ENCODE measurements at regions not wholly inside any gene's neighbourhood (a gene's known extent, or its start where the extent isn't known, plus 50 kb on each side); places are given as distances from the start of the nearest gene placed in this dataset.

DNA sequence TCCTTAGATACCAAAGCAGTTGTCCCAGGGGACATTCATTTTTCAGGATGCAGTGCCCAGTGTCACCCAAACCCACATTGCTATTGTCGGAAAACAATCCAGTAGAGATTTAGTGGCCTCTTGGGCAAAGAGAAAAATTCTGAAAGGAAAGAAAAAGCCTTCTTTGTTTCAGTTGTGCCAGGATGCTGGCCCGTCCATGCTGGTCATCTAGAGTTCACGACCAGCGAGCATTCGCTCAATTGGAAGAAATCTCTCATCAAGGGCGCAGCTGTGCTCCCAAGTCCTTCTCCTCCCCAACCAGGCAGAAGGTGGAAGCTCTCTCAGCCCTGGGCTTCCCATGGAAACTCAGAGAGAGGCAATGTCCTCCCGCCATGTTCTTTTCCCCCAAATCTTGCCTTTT is 123.7 kb downstream of the MTHFS start:
- Histone ChIP-seq H3K9me3 (ENCODE audit: control insufficient read depth in 4 of 4, low read length in 3 of 4) (no peaks in the 10 kb centered on the region), H3K27me3 (ENCODE audit: control insufficient read depth in 4 of 4, insufficient read depth in 4 of 4, low read length in 3 of 4) (no peaks in the 10 kb centered on the region), H3K4me3 (ENCODE audit: low read depth in 1 of 3, low read length in 3 of 3) (no peak overlapping the region), H3K9ac (ENCODE audit: low read depth in 1 of 2, low read length in 2 of 2) (no peak overlapping the region), H3K27ac (ENCODE audit: low read depth in 1 of 2, low read length in 2 of 2) (no peak overlapping the region), H3K4me1 (ENCODE audit: control insufficient read depth in 4 of 4, insufficient read depth in 4 of 4, low read length in 3 of 4) (peaks cover 0 to 2% (median 0%) of the 10 kb centered on the region in 4 donors), H3K36me3 (ENCODE audit: control insufficient read depth in 4 of 4, insufficient read depth in 3 of 4, low read depth in 1 of 4, low read length in 3 of 4) (no peaks in the 10 kb centered on the region)
- 97% methylated on average over 7 of the region's 7 CpGs for WGBS
- no peak for TF ChIP-seq MAX (IDR thresholded peaks at IDR 0.05)
- TF ChIP-seq, protein P1, sequence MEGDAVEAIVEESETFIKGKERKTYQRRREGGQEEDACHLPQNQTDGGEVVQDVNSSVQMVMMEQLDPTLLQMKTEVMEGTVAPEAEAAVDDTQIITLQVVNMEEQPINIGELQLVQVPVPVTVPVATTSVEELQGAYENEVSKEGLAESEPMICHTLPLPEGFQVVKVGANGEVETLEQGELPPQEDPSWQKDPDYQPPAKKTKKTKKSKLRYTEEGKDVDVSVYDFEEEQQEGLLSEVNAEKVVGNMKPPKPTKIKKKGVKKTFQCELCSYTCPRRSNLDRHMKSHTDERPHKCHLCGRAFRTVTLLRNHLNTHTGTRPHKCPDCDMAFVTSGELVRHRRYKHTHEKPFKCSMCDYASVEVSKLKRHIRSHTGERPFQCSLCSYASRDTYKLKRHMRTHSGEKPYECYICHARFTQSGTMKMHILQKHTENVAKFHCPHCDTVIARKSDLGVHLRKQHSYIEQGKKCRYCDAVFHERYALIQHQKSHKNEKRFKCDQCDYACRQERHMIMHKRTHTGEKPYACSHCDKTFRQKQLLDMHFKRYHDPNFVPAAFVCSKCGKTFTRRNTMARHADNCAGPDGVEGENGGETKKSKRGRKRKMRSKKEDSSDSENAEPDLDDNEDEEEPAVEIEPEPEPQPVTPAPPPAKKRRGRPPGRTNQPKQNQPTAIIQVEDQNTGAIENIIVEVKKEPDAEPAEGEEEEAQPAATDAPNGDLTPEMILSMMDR (IDR thresholded peaks at IDR 0.05; ENCODE audit: low read depth, low read length, missing input control): no peak
- TF ChIP-seq TAF1 (conservative IDR thresholded peaks at IDR 0.05): no peak
- no peak for TF ChIP-seq HNF4G (IDR thresholded peaks at IDR 0.05)
- TF ChIP-seq JUND (IDR thresholded peaks at IDR 0.05): no peak
- no peak for TF ChIP-seq SP1 (IDR thresholded peaks at IDR 0.05)
- no peak for TF ChIP-seq YY1 (IDR thresholded peaks at IDR 0.05)
- TF ChIP-seq EGR1 (IDR thresholded peaks at IDR 0.05; ENCODE audit: low read depth in 2 of 2): no peak
- TF ChIP-seq, protein P2, sequence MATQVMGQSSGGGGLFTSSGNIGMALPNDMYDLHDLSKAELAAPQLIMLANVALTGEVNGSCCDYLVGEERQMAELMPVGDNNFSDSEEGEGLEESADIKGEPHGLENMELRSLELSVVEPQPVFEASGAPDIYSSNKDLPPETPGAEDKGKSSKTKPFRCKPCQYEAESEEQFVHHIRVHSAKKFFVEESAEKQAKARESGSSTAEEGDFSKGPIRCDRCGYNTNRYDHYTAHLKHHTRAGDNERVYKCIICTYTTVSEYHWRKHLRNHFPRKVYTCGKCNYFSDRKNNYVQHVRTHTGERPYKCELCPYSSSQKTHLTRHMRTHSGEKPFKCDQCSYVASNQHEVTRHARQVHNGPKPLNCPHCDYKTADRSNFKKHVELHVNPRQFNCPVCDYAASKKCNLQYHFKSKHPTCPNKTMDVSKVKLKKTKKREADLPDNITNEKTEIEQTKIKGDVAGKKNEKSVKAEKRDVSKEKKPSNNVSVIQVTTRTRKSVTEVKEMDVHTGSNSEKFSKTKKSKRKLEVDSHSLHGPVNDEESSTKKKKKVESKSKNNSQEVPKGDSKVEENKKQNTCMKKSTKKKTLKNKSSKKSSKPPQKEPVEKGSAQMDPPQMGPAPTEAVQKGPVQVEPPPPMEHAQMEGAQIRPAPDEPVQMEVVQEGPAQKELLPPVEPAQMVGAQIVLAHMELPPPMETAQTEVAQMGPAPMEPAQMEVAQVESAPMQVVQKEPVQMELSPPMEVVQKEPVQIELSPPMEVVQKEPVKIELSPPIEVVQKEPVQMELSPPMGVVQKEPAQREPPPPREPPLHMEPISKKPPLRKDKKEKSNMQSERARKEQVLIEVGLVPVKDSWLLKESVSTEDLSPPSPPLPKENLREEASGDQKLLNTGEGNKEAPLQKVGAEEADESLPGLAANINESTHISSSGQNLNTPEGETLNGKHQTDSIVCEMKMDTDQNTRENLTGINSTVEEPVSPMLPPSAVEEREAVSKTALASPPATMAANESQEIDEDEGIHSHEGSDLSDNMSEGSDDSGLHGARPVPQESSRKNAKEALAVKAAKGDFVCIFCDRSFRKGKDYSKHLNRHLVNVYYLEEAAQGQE (IDR thresholded peaks at IDR 0.05): no peak
- no peak for TF ChIP-seq RXRA (IDR thresholded peaks at IDR 0.05)
- TF ChIP-seq FOXA1 (IDR thresholded peaks at IDR 0.05): no peak
- no peak for DNase-seq (ENCODE audit: low spot score)

DNA sequence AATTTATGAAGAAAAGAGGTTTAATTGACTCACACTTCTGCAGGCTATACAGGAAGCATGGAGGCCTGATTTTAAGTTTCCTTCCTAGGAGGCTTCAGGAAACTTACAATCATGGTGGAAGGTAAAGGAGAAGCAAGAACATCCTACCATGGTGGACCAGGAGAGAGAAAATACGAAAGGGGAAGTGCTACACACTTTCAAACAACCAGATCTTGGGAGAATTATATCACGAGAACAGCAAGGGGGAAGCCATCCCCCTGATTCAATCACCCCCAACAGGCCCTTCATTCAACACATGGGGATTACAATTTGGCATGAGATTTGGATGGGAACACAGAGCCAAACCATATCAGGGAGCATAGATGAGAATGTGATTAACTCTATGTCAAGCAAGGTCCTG is 121.0 kb downstream of the MTHFS start:
- DNase-seq (ENCODE audit: low spot score): no peak
- H3K27me3 ChIP-seq (ENCODE audit: control insufficient read depth in 4 of 4, insufficient read depth in 4 of 4, low read length in 3 of 4): no peaks in the 10 kb centered on the region
- H3K9me3 ChIP-seq (ENCODE audit: control insufficient read depth in 4 of 4, low read length in 3 of 4): no peaks in the 10 kb centered on the region
- 89% methylated on average over 2 of the region's 2 CpGs for WGBS
- no peaks in the 10 kb centered on the region for H3K4me1 ChIP-seq (ENCODE audit: control insufficient read depth in 4 of 4, insufficient read depth in 4 of 4, low read length in 3 of 4)
- no peak overlapping the region for H3K27ac ChIP-seq (ENCODE audit: low read depth in 1 of 2, low read length in 2 of 2)
- TF ChIP-seq NR2F2 (IDR thresholded peaks at IDR 0.05): no peak
- TF ChIP-seq HNF4G (IDR thresholded peaks at IDR 0.05): no peak
- TF ChIP-seq, protein P3, sequence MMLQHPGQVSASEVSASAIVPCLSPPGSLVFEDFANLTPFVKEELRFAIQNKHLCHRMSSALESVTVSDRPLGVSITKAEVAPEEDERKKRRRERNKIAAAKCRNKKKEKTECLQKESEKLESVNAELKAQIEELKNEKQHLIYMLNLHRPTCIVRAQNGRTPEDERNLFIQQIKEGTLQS (IDR thresholded peaks at IDR 0.05): no peak
- TF ChIP-seq FOXA2 (IDR thresholded peaks at IDR 0.05): no peak
- TF ChIP-seq, protein P1 (IDR thresholded peaks at IDR 0.05; ENCODE audit: low read depth, low read length, missing input control): no peak
- TF ChIP-seq JUND (IDR thresholded peaks at IDR 0.05): no peak
- no peak for TF ChIP-seq SP1 (IDR thresholded peaks at IDR 0.05)
- TF ChIP-seq GABPA (IDR thresholded peaks at IDR 0.05 in 1 of 2, conservative IDR thresholded peaks at IDR 0.05 in 1 of 2): no peak
- no peak for TF ChIP-seq HNF4A (conservative IDR thresholded peaks at IDR 0.05)
- TF ChIP-seq, protein P2 (IDR thresholded peaks at IDR 0.05): no peak
- no peak for TF ChIP-seq MAX (IDR thresholded peaks at IDR 0.05)
- no peak for TF ChIP-seq EGR1 (IDR thresholded peaks at IDR 0.05; ENCODE audit: low read depth in 2 of 2)
- no peak overlapping the region for H3K4me3 ChIP-seq (ENCODE audit: low read depth in 1 of 3, low read length in 3 of 3)
- no peak overlapping the region for H3K9ac ChIP-seq (ENCODE audit: low read depth in 1 of 2, low read length in 2 of 2)
- H3K36me3 ChIP-seq (ENCODE audit: control insufficient read depth in 4 of 4, insufficient read depth in 3 of 4, low read depth in 1 of 4, low read length in 3 of 4): no peaks in the 10 kb centered on the region

Data from liver (tissue), 8 donors.